ENCODE measurements at regions not wholly inside any gene's neighbourhood (a gene's known extent, or its start where the extent isn't known, plus 50 kb on each side); places are given as distances from the start of the nearest gene placed in this dataset.
"Not testable (repeated sequence)": the region's sequence is repeated elsewhere in the genome, so short reads cannot be mapped to it uniquely, and the experiment has no call there.

GRCh38 chr1:82091265-82091664, 290.5 kb downstream of the ADGRL2 start:
- no peak for DNase-seq (ENCODE audit: low read depth in 4 of 4, low spot score in 3 of 4)

- DNase-seq (ENCODE audit: low read depth in 4 of 4, low spot score in 3 of 4) = no peak
Observed at GRCh38 chr1:82090104-82090503, 289.4 kb downstream of the ADGRL2 start.

- DNase-seq (ENCODE audit: low read depth in 4 of 4, low spot score in 3 of 4) = no peak
Observed at GRCh38 chr1:82086739-82087138, 286.0 kb downstream of the ADGRL2 start.

- no peak for DNase-seq (ENCODE audit: low read depth in 4 of 4, low spot score in 3 of 4)
Observed at GRCh38 chr1:82079607-82080006, 278.9 kb downstream of the ADGRL2 start.

GRCh38 chr1:82073659-82074058, 272.9 kb downstream of the ADGRL2 start:
- DNase-seq (ENCODE audit: low read depth in 4 of 4, low spot score in 3 of 4) = no peak

- DNase-seq (ENCODE audit: low read depth in 4 of 4, low spot score in 3 of 4) = no peak
Observed at GRCh38 chr1:82073071-82073470, 272.3 kb downstream of the ADGRL2 start.

GRCh38 chr1:82065916-82066315, 265.2 kb downstream of the ADGRL2 start:
- no peak for DNase-seq (ENCODE audit: low read depth in 4 of 4, low spot score in 3 of 4)

- no peak for DNase-seq (ENCODE audit: low read depth in 4 of 4, low spot score in 3 of 4)
Observed at GRCh38 chr1:82064691-82065090, 264.0 kb downstream of the ADGRL2 start.

- no peak for DNase-seq (ENCODE audit: low read depth in 4 of 4, low spot score in 3 of 4)
Observed at GRCh38 chr1:82062206-82062605, 261.5 kb downstream of the ADGRL2 start.

- DNase-seq (ENCODE audit: low read depth in 4 of 4, low spot score in 3 of 4) = no peak
Observed at GRCh38 chr1:82059959-82060358, 259.2 kb downstream of the ADGRL2 start.

- no peak for DNase-seq (ENCODE audit: low read depth in 4 of 4, low spot score in 3 of 4)
Observed at GRCh38 chr1:82057011-82057410, 256.3 kb downstream of the ADGRL2 start.

- DNase-seq (ENCODE audit: low read depth in 4 of 4, low spot score in 3 of 4) = not testable (repeated sequence)
Observed at GRCh38 chr1:82055375-82055774, 254.6 kb downstream of the ADGRL2 start.

GRCh38 chr1:82052563-82052962, 251.8 kb downstream of the ADGRL2 start:
- DNase-seq (ENCODE audit: low read depth in 4 of 4, low spot score in 3 of 4) = no peak

- DNase-seq (ENCODE audit: low read depth in 4 of 4, low spot score in 3 of 4) = no peak
Observed at GRCh38 chr1:82048596-82048995, 247.9 kb downstream of the ADGRL2 start.

GRCh38 chr1:82045221-82045620, 244.5 kb downstream of the ADGRL2 start:
- DNase-seq (ENCODE audit: low read depth in 4 of 4, low spot score in 3 of 4) = no peak

- DNase-seq (ENCODE audit: low read depth in 4 of 4, low spot score in 3 of 4) = no peak
Observed at GRCh38 chr1:82044536-82044935, 243.8 kb downstream of the ADGRL2 start.

- no peak for DNase-seq (ENCODE audit: low read depth in 4 of 4, low spot score in 3 of 4)
Observed at GRCh38 chr1:82044111-82044510, 243.4 kb downstream of the ADGRL2 start.

- DNase-seq (ENCODE audit: low read depth in 4 of 4, low spot score in 3 of 4) = no peak
Observed at GRCh38 chr1:82042306-82043060, 241.7 kb downstream of the ADGRL2 start.
